ENCODE measurements at regions not wholly inside any gene's neighbourhood (a gene's known extent, or its start where the extent isn't known, plus 50 kb on each side); places are given as distances from the start of the nearest gene placed in this dataset.

- ChIA-PET CTCF (ENCODE audit: low intra/inter-chr PET ratio) (no interaction called here), POLR2A (no interaction called here)
- ATAC-seq (no peak), DNase-seq (ENCODE audit: extremely low read depth in 1 of 4, low spot score in 3 of 4) (no peak), FAIRE-seq (no peak)
- BruUV-seq (replicated peaks): no TSS peak
- Histone ChIP-seq H3K4me1 (replicated peaks in 1 of 2; ENCODE audit: control insufficient read depth in 2 of 2, insufficient read depth in 2 of 2, low read length in 2 of 2) (no peaks in the 10 kb centered on the region), H3K9me3 (replicated peaks; ENCODE audit: control insufficient read depth, insufficient read depth, low read depth, low read length) (no peaks in the 10 kb centered on the region; the same call in none of the 2 replicates), H3K36me3 (ENCODE audit: control insufficient read depth, insufficient read depth, low read length) (no peaks in the 10 kb centered on the region), H3K27me3 (ENCODE audit: control insufficient read depth in 2 of 2, insufficient read depth in 2 of 2, low read length in 2 of 2) (no peaks in the 10 kb centered on the region), H3K9ac (ENCODE audit: insufficient read depth in 1 of 2, low read depth in 2 of 2, low read length in 2 of 2) (no peak overlapping the region), H2AFZ (ENCODE audit: low read depth, low read length) (no peak overlapping the region), H3K79me2 (ENCODE audit: control insufficient read depth, insufficient read depth, low read length) (no peaks in the 10 kb centered on the region), H3K9me1 (ENCODE audit: control insufficient read depth, insufficient read depth, low read length) (no peaks in the 10 kb centered on the region), H3K27ac (ENCODE audit: extremely low read depth, low read depth, low read length) (no peak overlapping the region), H3K4me3 (no peak overlapping the region), H4K20me1 (replicated peaks; ENCODE audit: control insufficient read depth, insufficient read depth, low read length) (no peaks in the 10 kb centered on the region), H3K4me2 (ENCODE audit: insufficient read depth, low read length) (no peak overlapping the region)
- intact Hi-C loops (cut with micrococcal nuclease) (no loop called here), in situ Hi-C loops (cut with MboI) (no loop called here)
- 0% methylated on average over 1 of the region's 1 CpG for WGBS (ENCODE audit: insufficient coverage, low coverage, missing lambda C conversion rate)
- TF ChIP-seq GMEB1 (CRISPR knock-in tag; IDR thresholded peaks at IDR 0.05) (no peak), TEAD4 (IDR thresholded peaks at IDR 0.05; ENCODE audit: low read length) (no peak), TEAD4 (CRISPR knock-in tag; IDR thresholded peaks at IDR 0.05; ENCODE audit: borderline replicate concordance) (no peak), PHF21A (IDR thresholded peaks at IDR 0.05; ENCODE audit: borderline replicate concordance, low read depth) (no peak), POLR2AphosphoS5 (IDR thresholded peaks at IDR 0.05; ENCODE audit: control insufficient read depth, insufficient read depth, low read depth, low read length) (no peak), RBM22 (IDR thresholded peaks at IDR 0.05; ENCODE audit: low read depth, low read length, poor library complexity, severe bottlenecking) (no peak), ZNF253 (CRISPR knock-in tag; conservative IDR thresholded peaks at IDR 0.05) (no peak), TRIM25 (IDR thresholded peaks at IDR 0.05; ENCODE audit: borderline replicate concordance) (no peak), THRB (CRISPR knock-in tag; conservative IDR thresholded peaks at IDR 0.05) (no peak), SMARCA4 (IDR thresholded peaks at IDR 0.05) (no peak), ZBTB49 (CRISPR knock-in tag; IDR thresholded peaks at IDR 0.05; ENCODE audit: borderline replicate concordance) (no peak), NEUROD1 (IDR thresholded peaks at IDR 0.05; ENCODE audit: borderline replicate concordance, low read depth, low read length, partially characterized antibody) (no peak), SPI1 (IDR thresholded peaks at IDR 0.05; ENCODE audit: borderline replicate concordance, low read depth, low read length) (no peak), PHF20 (IDR thresholded peaks at IDR 0.05; ENCODE audit: partially characterized antibody) (no peak), SIRT6 (IDR thresholded peaks at IDR 0.05; ENCODE audit: low read depth, low read length) (no peak), NR3C1 (CRISPR knock-in tag; IDR thresholded peaks at IDR 0.05) (no peak), OTX1 (CRISPR knock-in tag; IDR thresholded peaks at IDR 0.05) (no peak)
Observed at GRCh38 chr3:1609416-1609815, 489.2 kb upstream of the CNTN4 start.
